ENCODE measurements at regions not wholly inside any gene's neighbourhood (a gene's known extent, or its start where the extent isn't known, plus 50 kb on each side); places are given as distances from the start of the nearest gene placed in this dataset.

- DNase-seq (ENCODE audit: low spot score): no peak
- TF ChIP-seq, protein P1, sequence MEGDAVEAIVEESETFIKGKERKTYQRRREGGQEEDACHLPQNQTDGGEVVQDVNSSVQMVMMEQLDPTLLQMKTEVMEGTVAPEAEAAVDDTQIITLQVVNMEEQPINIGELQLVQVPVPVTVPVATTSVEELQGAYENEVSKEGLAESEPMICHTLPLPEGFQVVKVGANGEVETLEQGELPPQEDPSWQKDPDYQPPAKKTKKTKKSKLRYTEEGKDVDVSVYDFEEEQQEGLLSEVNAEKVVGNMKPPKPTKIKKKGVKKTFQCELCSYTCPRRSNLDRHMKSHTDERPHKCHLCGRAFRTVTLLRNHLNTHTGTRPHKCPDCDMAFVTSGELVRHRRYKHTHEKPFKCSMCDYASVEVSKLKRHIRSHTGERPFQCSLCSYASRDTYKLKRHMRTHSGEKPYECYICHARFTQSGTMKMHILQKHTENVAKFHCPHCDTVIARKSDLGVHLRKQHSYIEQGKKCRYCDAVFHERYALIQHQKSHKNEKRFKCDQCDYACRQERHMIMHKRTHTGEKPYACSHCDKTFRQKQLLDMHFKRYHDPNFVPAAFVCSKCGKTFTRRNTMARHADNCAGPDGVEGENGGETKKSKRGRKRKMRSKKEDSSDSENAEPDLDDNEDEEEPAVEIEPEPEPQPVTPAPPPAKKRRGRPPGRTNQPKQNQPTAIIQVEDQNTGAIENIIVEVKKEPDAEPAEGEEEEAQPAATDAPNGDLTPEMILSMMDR (IDR thresholded peaks at IDR 0.05; ENCODE audit: extremely low read depth, missing control alignments): no peak
Measured at GRCh38 chr2:45267062-45267792, 258.0 kb upstream of the SIX2 start.

- TF ChIP-seq, protein P1 (IDR thresholded peaks at IDR 0.05; ENCODE audit: extremely low read depth, missing control alignments): no peak
- no peak for DNase-seq (ENCODE audit: low spot score)
Measured at GRCh38 chr2:45265336-45265735, 256.1 kb upstream of the SIX2 start.

GRCh38 chr2:45264227-45265225, 255.3 kb upstream of the SIX2 start:
- DNase-seq (ENCODE audit: low spot score): no peak
- TF ChIP-seq, protein P1 (IDR thresholded peaks at IDR 0.05; ENCODE audit: extremely low read depth, missing control alignments): no peak

DNA sequence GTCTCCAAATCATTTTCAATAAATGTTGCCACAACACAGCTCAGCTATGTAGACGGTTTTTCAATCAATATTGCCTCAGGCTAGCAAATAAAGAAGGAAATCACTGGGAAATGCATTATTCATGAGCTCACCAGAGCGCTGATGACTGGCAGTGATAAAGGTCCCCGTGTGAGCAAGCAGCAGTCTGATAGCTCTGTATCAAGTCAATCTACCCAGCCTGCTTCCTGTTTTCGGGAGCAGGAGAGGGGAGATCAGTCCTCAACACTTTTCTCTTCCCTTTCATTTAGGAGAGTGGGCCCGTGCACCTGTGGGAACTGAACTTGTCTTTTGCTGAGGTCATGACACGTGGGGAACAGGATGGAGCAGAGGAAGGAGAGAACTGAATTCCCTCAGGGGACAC, 253.9 kb upstream of the SIX2 start:
- TF ChIP-seq, protein P1 (IDR thresholded peaks at IDR 0.05; ENCODE audit: extremely low read depth, missing control alignments): no peak
- DNase-seq (ENCODE audit: low spot score): no peak

GRCh38 chr2:45261746-45262145, 252.5 kb upstream of the SIX2 start:
- TF ChIP-seq, protein P1 (IDR thresholded peaks at IDR 0.05; ENCODE audit: extremely low read depth, missing control alignments): no peak
- no peak for DNase-seq (ENCODE audit: low spot score)

DNA sequence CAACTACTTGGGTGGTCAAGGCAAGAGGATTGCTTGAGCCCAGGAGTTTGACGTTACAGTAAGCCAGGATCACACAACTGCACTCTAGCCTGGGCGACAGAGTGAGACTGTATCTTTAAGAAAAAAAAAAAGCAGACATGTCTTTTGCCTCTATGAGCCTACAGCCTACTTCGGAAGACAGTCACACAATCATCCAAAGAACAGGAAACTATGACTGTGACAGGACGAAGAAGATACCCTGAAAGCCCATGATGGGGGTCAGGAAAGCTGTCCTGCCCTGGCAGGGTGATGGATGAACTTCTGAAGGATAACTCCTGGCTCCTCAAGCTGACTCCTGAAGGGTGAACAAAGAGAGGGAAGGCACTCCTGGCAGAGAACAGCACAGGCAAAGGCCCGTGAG, 251.7 kb upstream of the SIX2 start:
- no peak for DNase-seq (ENCODE audit: low spot score)
- TF ChIP-seq, protein P1 (IDR thresholded peaks at IDR 0.05; ENCODE audit: extremely low read depth, missing control alignments): no peak
